HG02973 (cell line): ENCODE measurements at regions not wholly inside any gene's neighbourhood (a gene's known extent, or its start where the extent isn't known, plus 50 kb on each side); places are given as distances from the start of the nearest gene placed in this dataset.
"Not testable (repeated sequence)": the region's sequence is repeated elsewhere in the genome, so short reads cannot be mapped to it uniquely, and the experiment has no call there.

ENCODE experiments used
- ATAC-seq: cut with Tn5 transposase; IDR thresholded peaks from one replicate; pipeline ENCODE4 v1.9.1; 2021; ENCODE audit warnings: moderate library complexity; ENCODE audit not compliant: unreplicated experiment

DNA sequence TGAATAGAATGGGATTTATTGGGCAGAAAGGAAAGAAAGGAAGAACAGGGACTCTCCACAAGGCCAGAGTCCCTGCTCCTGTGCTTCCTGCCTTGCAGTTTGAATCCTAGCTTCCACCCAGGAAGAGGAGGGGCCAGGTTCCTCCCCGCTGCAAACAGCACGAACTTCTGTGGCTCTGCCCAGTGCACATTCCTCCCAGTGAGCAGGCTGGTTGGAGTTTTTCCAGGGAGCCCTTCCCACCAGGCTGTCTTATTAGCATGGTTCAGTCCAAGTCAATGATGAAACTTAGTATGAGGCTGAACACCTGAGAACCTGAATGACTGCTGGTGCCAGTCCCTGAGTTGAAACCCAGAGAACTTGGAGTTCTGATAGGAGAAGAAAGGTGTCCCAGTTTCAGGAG, 247.2 kb downstream of the DUSP10 start:
- no peak for ATAC-seq

DNA sequence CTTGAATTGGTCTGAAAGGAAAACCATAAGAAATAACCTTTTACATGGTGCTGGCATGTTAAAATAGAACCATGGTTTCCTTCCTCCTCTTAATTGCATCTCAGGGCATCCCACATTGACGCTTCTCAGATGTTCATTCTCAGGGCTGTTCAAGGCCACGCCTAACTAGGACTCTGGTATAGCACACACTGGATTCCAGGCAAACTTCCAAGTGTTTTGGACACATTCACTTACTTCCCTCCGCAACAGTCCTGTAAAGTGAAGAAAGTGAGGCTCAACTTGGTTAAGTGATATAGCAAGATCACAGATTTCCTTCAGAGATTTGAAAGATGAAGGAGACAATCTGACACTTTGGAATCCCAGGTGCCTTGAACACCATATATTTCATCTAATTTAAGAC, 244.8 kb downstream of the DUSP10 start:
- ATAC-seq: no peak

- ATAC-seq: no peak
These were observed 238.6 kb downstream of the DUSP10 start for GRCh38 chr1:221503268-221503667.

- ATAC-seq: no peak
These were observed 232.1 kb downstream of the DUSP10 start for GRCh38 chr1:221509575-221510355.

DNA sequence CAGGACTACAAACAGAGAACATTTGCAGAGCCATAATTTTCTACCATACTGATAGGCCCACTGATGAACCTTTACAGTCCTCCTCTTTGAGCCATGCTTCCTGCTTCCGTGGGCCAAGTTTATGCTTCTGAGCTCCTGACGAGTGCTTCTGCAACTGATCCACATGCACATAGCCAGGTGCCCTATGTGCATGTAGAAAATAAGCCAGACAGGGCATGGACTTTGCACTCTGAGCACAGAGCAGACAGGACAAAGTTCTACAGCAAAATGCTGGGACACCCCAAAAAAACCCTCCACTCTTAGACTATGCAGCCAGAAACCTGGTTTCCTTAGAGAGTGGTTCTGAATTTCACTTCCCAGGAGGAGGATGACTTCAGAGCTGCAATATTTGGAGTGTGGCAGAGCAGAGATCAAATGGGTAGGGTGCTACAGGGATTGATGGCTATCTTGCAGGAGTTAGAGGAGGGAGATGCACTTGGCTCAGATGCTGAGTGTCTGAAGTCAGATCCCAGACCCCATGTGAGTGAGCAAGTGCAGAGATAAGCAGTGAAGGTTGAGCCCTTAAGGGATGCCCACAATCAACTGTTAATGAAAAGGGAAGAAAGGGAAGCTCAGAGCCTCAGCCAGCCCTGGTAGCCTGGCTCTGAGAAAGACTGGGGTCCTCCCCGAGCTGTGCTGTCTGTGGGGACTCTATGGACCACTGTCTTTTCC, 230.9 kb downstream of the DUSP10 start:
- ATAC-seq: no peak

DNA sequence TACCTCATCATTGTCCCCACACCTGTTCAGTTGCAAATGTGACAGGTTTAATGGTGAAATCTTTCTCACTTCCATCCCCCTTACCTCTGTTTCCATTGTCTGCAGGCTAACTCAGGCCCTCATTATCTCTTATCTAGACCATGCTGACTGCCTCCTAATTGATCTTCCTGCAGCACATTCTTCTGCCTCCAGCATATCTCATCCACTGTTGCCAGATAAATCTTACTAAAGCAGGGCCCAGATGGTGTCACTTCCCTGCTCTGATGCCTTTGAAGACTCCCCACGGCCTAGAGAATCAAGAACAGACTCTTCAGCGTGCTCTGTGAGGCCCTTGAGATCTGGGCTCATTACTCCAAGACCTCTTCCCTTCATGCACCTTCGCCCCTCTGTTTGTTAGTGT, 230.1 kb downstream of the DUSP10 start:
- ATAC-seq: no peak

- no peak for ATAC-seq
These were observed 227.1 kb downstream of the DUSP10 start for GRCh38 chr1:221514806-221515205.

- ATAC-seq: no peak
These were observed 226.4 kb downstream of the DUSP10 start for GRCh38 chr1:221515496-221515895.

GRCh38 chr1:221517961-221518360, 223.9 kb downstream of the DUSP10 start:
- ATAC-seq: no peak

DNA sequence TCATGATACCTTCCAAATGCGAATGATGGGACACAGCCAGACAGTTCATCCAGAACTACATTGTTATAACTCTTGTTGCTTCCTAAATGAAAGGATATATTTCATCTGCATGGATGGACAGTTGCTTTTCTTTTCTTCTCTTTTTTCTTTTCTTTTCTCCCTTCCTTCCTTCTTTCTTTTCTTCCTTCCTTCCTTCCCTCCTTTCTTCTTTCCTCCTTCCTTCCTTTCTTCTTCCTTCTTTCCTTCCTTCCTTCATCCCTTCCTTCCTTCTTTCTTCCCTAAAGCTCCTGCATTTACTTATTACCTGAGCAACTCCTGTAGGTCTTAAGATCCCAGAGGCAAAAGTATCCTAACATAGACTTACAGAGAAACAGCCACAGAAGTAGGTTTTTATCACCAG, 221.6 kb downstream of the DUSP10 start:
- ATAC-seq: no peak

DNA sequence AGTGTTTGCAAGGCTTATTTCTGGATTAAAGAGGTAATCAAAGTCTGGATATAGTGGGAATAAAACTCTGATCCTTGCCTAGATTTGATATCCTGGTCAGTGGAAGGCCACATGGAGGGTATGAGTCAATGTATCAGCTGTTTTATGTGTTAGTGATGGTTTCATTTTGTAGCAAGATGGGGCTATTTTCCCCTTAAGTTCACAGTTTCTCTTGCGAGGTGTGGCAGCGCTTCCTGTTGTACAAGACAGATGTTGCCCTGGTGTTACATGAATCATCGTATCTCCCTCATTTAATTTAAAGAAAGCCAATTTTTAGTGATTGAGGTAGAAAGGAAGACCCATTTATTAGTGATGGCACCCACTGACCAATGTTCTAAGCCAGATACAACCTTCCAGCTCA, 220.2 kb downstream of the DUSP10 start:
- ATAC-seq: no peak

DNA sequence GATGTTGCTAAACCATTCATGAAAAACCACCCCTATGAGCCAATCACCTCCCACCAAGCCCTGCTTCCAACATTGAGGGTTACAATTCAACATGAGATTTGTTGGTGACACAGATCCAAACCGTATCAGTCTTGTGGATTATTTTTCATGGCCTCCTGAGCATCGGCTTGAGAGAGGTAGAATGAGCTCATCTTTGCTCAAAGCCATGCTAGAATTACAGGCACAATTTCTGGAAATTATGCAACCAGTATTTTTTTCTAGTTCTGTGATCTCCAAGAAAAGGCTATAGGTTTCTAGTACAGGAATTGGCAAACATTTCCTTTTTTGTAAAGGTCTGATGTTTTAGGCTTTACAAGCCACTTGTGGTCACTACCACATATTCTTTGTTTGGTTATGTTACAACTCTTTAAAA, 219.4 kb downstream of the DUSP10 start:
- ATAC-seq: no peak

DNA sequence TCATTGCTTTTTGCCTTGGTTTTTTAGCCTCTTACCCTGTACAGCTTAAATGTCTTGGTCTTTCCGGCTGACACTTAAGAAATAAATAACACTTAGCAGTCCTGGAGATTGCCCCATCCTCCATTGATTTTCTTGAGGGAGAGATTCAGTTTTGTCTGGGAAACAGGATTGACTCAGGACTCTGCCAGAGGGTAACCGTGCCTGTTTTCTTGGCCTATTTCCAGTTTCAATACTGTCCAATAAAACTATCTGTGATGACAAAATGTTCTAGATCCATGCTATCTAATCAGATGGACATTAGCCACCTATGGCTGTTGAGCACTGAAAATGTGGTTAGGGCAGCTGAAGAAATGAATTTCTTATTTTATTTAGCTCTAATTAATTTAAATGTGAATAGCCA, 216.1 kb downstream of the DUSP10 start:
- ATAC-seq: no peak

DNA sequence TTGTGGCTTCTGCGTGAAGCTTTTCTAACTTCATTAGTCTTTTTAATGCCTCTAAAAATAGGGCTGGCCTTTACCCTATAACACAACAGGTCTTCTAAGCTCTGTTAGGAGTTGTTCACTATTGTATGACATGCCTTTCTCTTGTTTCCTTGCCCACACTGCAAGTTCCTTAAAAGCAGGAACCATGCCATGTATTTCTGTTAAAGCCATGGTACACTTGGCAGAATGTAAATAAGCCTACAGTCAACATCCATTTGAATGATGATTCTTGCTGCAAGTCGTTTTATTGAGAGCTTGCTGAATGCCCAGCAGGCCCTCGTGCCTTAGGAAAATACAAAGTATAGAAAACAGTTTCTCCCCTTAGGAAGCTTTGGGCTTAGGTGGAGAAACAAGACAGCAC, 214.6 kb downstream of the DUSP10 start:
- ATAC-seq: no peak

- ATAC-seq: no peak
These were observed 213.8 kb downstream of the DUSP10 start for GRCh38 chr1:221527886-221528624.

- ATAC-seq: not testable (repeated sequence)
These were observed 211.7 kb downstream of the DUSP10 start for GRCh38 chr1:221530159-221530558.

DNA sequence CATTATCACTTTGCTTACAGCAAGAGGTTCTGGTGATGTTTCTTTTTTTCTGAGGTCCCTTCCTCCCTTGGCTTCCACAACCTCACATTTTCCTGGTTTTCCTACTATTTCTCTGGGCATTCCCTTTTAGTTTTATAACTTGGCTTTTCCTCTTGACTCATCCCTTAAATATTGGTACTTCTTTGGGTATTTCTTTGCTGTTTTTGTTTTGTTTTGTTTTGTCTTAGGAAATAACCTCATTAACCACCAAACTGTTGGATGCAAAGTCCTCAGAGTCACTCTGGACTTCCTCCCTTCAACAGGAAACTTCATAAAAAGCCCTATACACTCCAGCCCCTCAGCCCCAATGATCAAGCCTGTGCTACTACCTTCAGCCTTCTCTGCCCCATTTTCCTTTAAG, 211.1 kb downstream of the DUSP10 start:
- ATAC-seq: no peak

DNA sequence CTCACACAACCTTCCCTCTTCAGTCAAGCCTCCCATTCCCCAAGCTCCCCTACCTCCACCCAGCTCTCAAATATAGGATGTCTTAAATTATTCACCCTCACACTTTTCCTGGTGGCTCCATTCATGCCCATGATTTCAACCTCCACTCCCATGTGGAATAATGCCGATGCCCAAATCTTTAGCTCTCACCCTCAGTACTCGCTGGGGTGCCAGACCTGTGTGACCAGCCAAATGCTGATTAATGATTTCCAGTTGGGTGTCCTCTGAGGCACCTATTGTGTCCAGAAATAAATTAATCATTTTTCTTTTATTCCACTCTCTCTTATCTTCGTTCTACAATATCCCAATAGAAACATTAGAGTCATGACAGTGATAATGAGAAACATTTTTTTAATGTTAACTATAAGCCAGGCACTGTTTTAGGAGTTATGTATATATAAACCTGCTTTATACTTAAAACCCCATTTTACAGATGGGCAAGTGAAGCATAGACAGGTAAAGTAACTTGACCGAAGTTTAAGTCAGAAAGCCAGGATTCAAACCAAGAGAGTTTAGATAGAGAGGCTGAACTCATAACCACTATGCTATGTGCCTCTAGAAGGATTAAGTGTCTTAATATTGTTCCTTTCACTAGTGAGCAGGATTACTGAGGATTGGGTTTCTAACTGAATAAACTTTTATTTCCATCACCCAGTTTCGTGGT, 209.7 kb downstream of the DUSP10 start:
- no peak for ATAC-seq

DNA sequence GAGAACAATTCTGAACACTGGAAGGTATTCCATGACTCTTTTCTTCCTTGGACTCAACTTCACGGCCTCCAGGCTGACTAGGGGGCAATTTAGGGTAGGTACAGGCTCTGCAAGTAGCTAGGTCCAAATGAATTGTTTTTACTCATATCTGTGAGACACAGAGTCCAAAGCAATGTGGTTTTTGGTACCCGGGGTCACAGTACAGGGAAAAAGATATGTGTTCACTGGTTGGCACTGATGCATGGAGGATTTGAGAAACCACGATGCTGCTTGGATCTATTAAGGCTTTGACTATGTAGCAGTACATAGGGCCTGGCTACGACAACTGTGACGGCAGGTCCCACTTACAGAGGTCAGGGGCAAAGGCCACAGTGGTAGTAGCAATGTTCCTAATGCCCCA, 200.6 kb downstream of the DUSP10 start:
- no peak for ATAC-seq

GRCh38 chr1:221543529-221544120, 198.3 kb downstream of the DUSP10 start:
- ATAC-seq: no peak

- ATAC-seq: no peak
These were observed 192.9 kb downstream of the DUSP10 start for GRCh38 chr1:221548942-221549341.
